Right forelimb (tissue), 1 donor: ENCODE measurements at regions not wholly inside any gene's neighbourhood (a gene's known extent, or its start where the extent isn't known, plus 50 kb on each side); places are given as distances from the start of the nearest gene placed in this dataset.

ENCODE experiments used
- DNase-seq: peaks from one replicate; pipeline ENCODE4 v3.0.0-alpha.2; 2018

DNA sequence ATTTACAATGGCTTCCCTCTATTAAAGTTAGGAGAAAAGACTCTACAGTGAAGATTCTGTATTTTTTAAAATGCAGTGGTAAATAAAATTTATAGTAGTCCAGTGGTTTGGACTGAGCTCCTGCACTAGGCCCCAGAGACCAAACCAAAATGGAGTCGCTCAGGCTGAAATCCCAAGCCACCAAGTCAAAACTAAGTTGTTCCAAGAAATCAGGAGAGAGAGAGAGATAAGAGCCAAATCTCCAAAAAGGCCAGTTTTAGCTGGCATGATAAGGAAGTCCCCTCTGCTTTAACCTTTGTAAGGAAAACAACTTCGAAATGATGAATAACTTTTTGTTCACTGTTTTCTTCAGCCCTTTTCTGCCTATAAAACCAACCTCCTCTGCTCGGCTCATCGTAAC is 265.9 kb upstream of the KLF14 start:
- DNase-seq = no peak

DNA sequence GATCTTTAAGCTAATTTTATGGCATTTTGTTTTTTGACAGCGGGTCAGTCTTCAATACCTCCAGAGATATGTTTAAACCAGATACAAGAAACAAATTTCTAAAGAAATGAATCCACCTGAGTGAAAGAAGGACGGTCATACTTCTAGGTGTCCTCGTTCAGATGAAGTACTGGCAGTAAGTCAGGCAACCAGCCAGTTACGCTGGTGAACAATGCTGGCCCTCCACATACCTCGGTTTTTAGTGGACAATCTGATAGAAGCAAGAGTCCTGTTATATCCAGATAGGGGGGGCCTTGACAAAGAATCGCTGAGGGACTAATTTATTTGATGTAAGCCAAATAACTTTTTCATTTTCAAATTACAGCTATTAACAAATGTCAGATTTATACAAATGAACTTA is 266.4 kb upstream of the KLF14 start:
- DNase-seq = no peak

DNA sequence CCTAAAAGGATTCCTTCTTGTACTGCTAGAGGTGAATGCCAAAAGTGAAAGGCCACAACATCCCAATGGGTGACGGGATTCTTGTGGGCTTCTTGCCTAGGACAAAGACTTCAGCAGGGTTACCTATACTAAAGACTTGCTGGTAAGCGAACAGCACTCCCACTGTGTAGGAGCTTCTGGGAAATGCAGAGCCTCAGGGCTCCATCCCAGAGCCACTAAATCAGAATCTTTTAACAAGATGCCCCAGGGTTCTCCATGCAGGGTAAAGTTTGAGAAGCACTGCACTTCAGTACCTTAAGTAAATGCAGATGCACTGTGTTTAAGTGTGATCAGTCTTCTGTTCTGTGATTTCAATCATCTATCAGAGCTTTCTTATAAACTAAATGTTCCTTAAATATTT is 266.9 kb upstream of the KLF14 start:
- no peak for DNase-seq

DNA sequence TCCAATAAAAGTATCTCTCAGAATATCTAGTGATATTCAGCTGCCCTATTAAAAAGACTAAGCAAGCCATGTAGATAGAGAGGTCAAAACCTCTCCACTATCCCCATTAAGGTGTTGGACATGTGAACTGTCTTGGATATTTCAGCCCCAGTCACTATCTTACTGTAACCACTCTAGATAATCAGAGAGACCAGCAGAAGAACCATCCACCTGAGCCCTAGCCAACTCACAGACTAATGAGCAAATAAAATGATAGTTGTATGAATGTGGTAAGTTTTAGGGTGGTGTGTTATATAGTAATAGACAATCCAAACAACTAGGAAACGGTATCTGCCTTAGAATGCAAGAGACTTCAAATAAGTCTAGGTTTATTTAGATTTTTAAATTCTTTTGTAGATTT is 268.6 kb upstream of the KLF14 start:
- DNase-seq = no peak

DNA sequence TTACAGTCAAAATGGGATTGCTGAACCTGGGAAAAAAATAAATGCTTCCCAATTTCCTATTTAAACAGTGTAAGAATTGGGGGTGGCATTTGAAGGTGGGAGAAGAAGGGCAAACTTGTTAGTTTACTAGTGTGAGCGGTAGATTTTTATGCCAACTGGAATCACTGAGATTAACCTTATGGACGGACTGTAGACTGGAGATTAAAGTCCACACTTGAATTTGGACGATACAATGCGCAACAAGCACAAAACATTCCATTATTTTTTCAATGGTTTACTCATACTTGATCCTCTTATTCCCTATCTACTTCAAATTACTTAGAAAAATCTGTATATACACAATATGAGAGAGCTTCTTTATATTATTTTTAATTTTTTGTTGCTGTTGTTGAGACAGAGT is 269.6 kb upstream of the KLF14 start:
- DNase-seq = no peak

DNA sequence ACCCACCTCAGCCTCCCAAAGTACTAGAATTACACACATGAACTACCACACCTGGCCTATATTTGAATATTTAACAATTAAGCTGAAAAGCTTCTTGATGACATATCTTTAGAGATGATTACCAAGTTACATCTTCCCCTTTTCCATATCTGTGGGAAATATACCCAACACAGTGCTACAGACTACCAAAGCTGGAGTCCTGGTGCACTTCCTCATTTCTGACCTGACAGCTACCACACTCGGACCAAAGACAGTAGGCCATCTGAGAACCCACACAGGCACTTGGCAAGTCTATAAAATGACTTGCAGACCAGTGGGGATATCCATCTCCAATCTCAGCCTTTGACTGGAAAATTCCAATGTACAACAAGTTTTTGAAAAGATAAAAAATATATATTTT is 270.4 kb upstream of the KLF14 start:
- DNase-seq = no peak

DNA sequence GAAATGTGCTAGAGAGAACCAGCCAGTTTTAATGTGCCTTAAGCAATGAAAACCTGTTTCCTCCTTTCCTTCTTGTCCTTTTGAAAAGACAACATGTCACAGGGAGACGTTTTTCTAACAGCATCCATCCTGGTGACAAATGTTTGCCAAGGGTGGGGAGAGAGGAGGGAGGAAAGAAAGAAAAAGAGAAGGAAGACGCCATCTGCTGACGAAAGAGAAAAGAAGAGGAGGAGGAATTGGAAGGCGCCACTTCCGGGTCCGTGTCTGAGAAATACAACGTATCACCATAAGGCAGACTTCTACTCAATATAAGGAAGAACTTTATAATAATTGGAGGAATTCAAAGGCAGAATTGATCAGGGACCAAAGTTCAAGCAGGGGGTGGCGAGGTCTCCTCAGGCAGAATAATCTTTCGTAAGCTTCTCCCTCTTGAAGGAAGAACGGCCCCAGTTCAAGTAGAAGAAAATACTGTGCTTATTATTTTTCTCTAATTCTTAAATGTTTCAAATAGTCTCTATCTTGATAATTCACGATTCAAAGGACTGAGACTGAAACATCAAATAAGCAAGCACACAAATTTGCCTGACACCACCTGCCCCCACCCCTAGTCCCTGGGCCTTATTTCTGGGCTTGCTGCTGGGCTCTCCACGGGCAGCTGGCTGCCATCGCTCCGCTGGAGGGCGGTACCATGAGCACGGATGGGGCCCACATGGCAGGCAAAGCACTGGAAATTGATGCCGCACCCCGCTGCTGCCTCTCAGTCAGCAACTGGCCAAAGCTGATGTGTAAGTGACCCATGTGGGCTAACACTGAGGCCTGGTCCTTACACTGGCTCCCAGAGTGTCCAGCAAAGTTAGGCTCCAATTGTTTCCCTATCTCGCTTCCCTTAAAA is 273.7 kb upstream of the KLF14 start:
- peak; percentile 68 for DNase-seq

DNA sequence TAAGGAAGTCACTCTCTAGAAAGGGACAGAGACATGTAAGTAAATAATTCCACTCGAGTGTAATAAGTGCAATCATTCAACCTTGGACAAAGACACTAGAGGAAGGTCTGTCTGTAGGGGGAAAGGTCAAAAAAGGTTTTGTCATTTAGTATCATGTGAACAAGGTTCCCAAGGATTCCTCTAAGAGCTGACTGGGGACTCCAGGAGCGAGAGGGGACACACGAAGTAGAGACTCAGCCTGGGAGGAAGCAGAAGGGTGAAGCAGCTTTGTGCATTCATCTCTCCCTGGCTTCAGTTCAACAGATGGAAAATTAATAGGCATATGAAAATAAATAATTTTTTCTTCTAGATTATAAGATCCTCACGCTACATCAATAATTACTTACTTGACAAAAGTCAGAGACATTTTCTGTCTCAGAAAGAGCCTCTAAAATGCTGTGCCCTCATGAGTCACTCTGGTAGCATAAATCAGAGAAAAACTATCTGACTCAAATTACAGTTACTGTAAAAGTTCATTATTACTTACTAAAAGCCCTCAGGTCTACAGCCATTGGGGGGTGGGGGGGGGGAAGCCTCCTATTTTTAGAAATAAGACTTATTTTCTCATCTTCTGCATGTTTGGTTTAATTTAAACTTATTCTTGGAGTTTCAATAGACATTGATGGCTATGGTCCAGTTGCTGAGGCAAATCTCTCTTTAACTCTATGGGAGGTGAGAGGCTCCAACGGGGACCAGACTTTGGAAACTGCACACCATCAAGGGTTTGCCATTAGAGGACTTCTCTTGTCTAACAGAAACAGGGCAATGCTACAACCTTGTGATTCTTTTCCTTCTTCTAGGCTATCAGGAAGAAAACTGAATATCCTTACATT is 275.1 kb upstream of the KLF14 start:
- DNase-seq = no peak

DNA sequence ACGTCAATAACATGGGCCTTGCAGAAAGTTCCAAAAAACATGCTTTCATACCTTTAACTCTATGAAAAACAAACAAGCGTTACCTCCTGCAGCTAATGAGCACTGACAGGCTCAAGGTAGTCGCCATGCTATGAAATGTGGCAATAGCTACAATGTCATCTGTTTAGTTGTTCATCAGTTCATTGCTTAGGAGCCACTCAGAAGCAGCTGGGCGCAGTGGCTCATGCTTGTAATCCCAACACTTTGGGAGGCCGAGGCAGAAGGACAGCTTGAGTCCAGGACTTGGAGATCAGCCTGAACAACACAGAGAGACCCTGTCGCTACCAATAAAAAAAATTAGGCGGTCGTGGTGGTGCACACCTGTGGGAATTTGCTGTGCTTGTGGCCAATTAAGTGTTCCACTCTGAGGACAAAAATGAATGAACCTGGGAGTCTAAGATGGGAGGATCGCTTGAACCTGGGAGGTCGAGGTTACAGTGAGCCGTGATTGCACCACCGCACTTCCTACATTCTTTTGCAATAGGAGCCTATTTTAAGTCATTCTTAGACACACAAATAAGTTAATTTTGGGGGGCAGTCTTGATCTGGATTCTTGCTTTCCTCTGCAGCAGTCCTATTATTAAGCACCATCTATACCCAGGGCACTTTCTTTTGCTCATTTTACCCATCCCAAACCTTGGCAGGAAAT is 276.2 kb upstream of the KLF14 start:
- DNase-seq = no peak

DNA sequence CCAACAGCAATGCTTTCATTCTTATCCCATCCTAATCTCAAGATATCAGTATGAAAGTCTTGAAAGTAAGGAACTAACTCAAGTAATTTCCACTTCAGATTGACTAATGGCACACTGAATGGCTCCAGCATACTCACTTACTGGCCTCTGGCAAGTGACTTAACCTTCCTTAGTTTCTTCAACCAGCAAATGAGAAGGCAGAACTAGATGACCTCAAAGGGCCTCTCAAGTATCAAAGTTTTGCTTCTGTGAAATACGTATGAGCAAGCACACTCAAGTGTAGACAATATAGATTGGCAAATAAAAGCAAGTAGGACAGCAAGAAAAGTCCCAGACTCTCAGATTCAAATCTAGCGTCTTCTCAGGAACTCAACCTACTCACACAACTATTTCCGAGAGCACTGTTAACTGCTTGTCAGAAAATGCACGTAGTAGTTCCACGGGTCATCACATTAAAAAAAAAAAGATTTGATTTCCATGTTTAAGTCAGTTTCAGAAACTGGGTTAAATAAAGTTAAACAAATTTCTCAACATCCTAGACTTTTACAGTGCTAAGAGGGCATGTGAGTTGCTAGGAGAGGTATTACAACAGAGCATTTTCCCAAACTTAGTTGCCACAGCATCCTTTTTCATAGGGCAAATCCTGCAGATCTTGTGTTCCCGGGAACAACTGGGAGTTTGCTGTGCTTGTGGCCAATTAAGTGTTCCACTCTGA is 276.9 kb upstream of the KLF14 start:
- DNase-seq = no peak

DNA sequence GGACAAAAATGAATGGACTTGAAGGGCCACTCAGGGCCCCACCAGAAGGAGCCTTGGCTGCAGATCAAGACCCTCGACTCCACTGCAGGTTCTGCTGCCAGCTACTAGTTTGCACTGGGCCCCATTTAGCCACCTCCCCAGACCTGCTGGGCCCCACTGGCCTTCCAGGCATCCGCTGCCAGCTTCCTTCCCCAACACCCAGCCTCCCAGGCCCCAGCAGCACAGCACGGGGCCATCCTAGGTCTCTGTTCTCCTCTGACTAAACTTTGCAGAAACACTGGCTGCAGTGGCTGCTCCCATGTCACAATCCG is 277.4 kb upstream of the KLF14 start:
- no peak for DNase-seq

DNA sequence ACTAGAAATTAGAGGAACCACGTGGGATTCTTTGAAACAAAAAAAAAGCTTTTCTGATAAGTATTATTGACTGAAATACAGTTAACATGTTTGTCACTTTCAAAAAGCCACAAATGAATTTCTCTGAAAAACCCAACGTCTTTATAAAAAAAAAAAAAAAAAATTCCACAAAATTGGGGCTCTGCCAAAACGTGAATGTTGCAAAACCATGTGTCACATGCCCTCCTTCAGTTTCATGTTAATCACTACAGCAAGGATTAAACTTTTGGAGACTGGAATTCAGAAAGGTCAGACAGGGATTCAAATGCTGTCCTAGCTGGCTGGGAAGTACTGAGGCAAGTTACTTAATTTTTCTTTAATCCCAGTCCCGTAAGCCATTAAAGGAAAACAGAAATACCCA is 278.0 kb upstream of the KLF14 start:
- DNase-seq = no peak

DNA sequence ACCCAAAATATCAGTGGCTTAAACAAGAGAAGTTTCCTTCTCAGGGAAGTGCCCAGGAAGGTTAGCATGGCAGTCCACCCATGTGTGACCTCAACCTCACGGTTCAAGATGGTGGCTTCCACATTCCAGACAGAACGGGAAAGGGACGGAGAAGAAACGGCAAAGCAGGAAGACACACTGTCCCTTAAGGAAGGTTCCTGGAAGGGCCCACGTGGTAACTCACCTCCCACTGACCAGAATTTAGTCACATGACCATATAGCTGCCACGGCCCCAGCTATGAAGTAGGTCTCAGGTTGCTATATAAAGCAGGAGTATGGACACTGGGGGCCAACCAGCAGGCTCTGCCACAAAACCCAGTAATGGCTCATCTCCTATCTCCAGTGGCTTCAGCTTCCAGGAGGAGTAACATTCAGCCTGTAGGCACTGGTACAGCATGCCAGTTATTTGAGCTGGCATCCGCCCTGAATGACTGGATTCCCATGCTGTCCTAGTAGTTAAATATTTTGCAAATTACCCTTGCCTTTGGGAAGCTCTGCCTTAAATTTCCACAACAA is 278.5 kb upstream of the KLF14 start:
- DNase-seq = no peak

DNA sequence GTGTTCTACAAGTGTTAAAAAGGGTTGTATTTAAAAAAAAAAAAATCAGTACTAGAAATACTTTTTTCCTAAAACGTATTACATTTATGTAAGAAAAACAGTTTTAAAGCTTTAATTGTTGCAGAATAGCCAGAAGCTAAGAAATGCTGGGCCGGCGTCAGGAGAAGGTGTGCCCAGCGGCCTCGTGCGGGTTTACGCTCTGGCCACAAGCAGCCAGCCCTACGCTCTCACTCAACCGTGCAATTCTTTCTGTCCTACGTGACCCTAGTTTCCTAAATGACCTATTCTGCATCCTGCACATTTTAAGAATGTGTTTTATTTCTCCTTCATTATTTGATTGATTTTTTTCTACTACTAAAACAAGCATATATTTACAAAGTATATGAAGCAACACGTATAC is 279.7 kb upstream of the KLF14 start:
- DNase-seq = no peak

DNA sequence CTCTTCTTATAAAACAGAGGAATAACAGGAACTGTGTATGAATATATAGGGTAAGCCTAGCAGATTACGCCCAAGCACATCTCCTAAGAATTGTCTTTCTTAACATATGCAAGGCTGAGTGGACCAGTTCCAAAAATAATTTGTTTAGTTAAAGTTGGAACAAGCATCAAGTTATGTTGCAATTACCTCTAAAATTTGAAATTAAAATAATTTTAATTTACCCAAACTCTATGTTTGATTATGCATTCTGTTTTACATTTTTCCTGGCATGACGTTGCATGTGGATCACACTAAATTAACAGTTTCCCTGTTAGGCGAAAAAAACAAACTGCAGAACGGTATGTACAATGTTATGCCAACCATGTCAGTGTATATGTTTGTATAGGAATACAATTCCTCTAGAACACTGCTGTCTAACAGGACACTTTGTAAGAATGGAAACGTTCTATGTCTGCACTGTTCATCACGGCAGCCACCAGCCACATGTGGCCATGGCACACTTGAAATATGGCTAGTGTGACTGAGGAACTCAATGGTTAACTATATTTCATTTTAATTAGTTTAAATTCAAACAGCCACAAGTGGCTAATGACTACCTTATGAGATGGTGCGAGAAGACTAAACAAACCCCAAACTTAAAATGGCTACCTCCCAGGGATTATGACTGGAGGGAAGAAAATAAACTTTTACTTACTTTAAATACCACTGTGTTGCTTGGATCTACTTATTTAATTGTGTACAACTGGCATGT is 281.1 kb upstream of the KLF14 start:
- no peak for DNase-seq

DNA sequence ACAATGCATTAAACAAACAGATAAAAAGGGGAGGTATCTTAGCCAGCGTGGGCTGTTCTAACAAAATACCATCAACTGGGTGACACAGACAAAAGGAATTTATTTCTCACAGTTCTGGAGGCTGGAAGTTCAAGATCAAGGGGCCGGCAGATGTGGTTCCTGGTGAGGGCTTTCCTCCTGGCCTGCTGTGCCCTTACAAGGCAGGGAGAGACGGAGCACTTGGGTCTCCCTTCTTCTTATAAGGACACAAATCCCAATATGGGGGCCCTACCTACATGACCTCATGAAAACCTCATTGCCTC is 281.6 kb upstream of the KLF14 start:
- DNase-seq = no peak

DNA sequence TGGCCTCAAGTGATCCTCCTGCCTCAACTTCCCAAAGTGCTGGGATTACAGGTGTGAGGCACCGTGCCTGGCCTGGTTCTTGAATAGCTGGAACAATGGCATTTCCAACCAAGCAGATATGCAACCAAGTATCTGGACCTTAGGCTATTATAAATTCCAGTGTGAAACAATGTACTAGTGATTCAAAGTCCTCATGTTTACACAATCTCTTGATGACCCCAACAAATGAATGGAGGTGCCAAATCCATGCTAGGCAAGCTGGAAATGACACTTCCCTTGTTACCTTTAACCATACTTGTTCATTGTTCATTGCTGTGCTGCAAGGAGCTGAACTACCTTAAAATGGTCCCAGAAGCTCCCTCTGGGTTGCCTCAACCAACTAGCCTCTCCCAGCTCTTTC is 282.2 kb upstream of the KLF14 start:
- DNase-seq = no peak

DNA sequence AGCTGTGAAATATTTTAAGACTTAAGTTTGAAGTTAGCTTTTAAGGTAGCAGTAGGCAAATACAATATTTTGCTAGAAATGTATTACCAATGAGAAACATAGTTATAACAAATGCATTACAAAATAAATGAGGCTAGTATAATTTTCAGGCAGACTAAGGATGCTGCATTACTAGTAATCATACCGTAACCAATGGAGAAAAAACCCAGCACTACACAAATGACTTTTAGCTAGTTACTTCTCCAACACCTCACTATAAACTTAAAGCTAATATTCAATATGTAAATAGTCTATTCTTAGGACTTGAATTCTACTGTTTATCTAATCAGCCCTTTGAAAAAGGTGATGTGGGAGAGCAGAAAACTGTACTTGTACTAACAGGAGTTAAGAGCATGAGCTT is 285.3 kb upstream of the KLF14 start:
- DNase-seq = no peak

DNA sequence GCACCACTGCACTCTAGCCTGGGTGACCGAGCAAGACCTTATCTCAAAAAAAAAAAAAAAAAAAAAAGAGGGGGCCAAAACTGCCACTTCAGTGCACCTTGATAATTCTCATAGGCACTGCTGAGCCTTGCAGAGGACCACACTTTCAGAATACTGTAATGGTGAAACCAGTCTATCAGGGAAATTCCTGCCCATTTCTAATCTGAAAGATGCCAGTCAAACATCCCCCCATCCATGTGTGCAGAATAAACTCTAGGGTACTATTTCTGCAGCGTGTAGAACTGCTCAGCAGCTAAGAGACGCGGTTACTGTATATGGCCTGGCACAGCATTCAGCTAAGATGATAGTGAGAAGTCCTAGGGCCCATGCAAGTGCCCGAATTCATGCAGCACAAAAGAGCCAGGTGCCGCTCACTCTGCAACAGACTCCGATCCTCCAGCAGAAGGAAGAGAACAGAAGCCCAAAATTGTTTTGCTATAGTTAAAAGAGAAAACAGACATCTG is 286.8 kb upstream of the KLF14 start:
- DNase-seq = no peak

DNA sequence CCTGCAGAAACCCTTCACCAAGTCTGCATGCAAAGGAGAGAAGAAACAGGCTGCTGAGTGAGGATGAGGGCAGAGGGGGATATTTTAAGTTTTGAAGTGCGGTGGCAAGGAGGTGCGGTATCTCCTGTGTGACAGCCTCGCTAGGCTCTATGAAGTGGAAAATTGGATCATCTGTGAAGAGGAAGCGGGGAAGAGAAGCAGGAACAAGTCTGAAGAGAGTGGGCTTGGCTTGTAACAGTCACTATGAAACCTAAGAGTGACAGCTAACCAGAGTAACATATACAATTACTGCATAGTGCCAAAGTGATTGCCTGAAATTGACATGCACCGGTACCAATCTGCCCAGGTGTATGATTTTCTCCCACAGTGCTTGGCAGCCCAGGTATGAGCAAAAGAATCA is 287.5 kb upstream of the KLF14 start:
- no peak for DNase-seq

DNA sequence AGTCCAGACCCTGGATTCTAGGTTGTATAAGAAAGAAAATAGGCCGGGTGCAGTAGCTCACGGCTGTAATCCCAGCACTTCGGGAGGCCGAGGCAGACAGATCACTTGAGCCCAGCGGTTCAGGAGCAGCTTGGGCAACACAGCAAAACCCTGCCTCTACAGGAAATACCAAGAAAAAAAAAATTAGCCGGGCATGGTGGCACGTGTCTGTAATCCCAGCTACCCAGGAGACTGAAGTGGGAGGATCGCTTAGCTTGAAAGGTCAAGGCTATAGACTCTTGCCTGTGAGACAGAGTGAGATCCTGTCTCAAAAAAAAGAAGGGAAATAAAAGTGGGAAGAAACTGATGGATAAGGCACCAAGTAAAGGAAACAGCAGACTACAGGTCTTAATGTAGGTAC is 287.9 kb upstream of the KLF14 start:
- DNase-seq = no peak
